Testis (tissue), 2 donors: ENCODE measurements at regions not wholly inside any gene's neighbourhood (a gene's known extent, or its start where the extent isn't known, plus 50 kb on each side); places are given as distances from the start of the nearest gene placed in this dataset.

Experiments
- DNase-seq: peaks from one replicate; pipeline ENCODE4 v3.0.0-alpha.2; 2019
- H3K27ac ChIP-seq, 2 donors: fragments of 200-600 bp; sonication (generic); one replicate each; pipeline ENCODE4 v1.5.1; 2019
- H3K27me3 ChIP-seq: fragments of 200-600 bp; sonication (generic); one replicate; pipeline ENCODE4 v1.5.1; 2019
- H3K36me3 ChIP-seq: fragments of 200-600 bp; sonication (generic); one replicate; pipeline ENCODE4 v1.5.1; 2017; ENCODE audit warnings: low read depth; ENCODE audit errors: missing control alignments
- H3K4me1 ChIP-seq: fragments of 200-600 bp; sonication (generic); one replicate; pipeline ENCODE4 v1.5.1; 2019
- H3K4me3 ChIP-seq, 2 donors: fragments of 200-600 bp; sonication (generic); one replicate each; pipeline ENCODE4 v1.5.1; 2017 to 2019
- H3K9me3 ChIP-seq: fragments of 200-600 bp; sonication (generic); one replicate; pipeline ENCODE4 v1.5.1; 2017
- CTCF ChIP-seq, 3 experiments: fragments of 450-650 bp in 2 of 3; fragments of 200-600 bp in 1 of 3; sonication (generic) in 1 of 3; IDR thresholded peaks; one replicate each; pipeline ENCODE4 v1.5.1; 2016 to 2019; ENCODE audit warnings: antibody characterized with exemption in 3 of 3, mild to moderate bottlenecking in 2 of 3, moderate library complexity in 1 of 3
- POLR2A ChIP-seq: fragments of 450-650 bp; IDR thresholded peaks from one replicate; pipeline ENCODE4 v1.6.1; 2017; ENCODE audit warnings: antibody characterized with exemption, mild to moderate bottlenecking, moderate library complexity
- WGBS, 2 donors: methylation state at CpG; one replicate each; pipeline ENCODE4 v1.1.5; 2018; 5-methylcytosine and 5-hydroxymethylcytosine counted together
- intact Hi-C: fragments of 100-400 bp; cut with DNase I; formaldehyde crosslinking; loops from one replicate; pipeline ENCODE4 v1.15.1; 2023; ENCODE audit warnings: low total_unique reads

- no peak for TF ChIP-seq CTCF (IDR thresholded peaks at IDR 0.05)
- TF ChIP-seq POLR2A = no peak
- no peak overlapping the region for H3K27ac ChIP-seq
- H3K27me3 ChIP-seq = no peaks in the 10 kb centered on the region
- H3K36me3 ChIP-seq = no peaks in the 10 kb centered on the region
- 63% methylated on average over 5 of the region's 5 CpGs for WGBS, 2 donors
- intact Hi-C loops = no loop called here
- no peaks in the 10 kb centered on the region for H3K4me1 ChIP-seq
- H3K4me3 ChIP-seq = no peak overlapping the region
- no peak for DNase-seq
- H3K9me3 ChIP-seq = no peaks in the 10 kb centered on the region
Observed at GRCh38 chr4:151459375-151459774, 50.4 kb downstream of the FHIP1A start.

- WGBS, 2 donors = 45 to 48% methylated on average over 1 of the region's 1 CpG
- Histone ChIP-seq H3K36me3 (no peaks in the 10 kb centered on the region), H3K27me3 (no peaks in the 10 kb centered on the region), H3K27ac (no peak overlapping the region), H3K4me1 (no peaks in the 10 kb centered on the region), H3K4me3 (no peak overlapping the region), H3K9me3 (no peaks in the 10 kb centered on the region)
- intact Hi-C loops = no loop called here
- no peak for DNase-seq
- TF ChIP-seq CTCF (IDR thresholded peaks at IDR 0.05) (no peak), POLR2A (no peak)
Observed at GRCh38 chr4:151460434-151460833, 51.5 kb downstream of the FHIP1A start.

GRCh38 chr4:151462554-151462953 lies 53.6 kb downstream of the FHIP1A start:
- H3K4me1 ChIP-seq = no peaks in the 10 kb centered on the region
- 96 to 100% methylated on average over 1 of the region's 1 CpG for WGBS, 2 donors
- H3K9me3 ChIP-seq = no peaks in the 10 kb centered on the region
- no peak overlapping the region for H3K4me3 ChIP-seq
- no peaks in the 10 kb centered on the region for H3K27me3 ChIP-seq
- no peak overlapping the region for H3K27ac ChIP-seq
- intact Hi-C loops = no loop called here
- TF ChIP-seq POLR2A (no peak), CTCF (IDR thresholded peaks at IDR 0.05) (no peak)
- DNase-seq = no peak
- H3K36me3 ChIP-seq = no peaks in the 10 kb centered on the region

- H3K9me3 ChIP-seq = no peaks in the 10 kb centered on the region
- no peaks in the 10 kb centered on the region for H3K27me3 ChIP-seq
- no peak overlapping the region for H3K4me3 ChIP-seq
- TF ChIP-seq CTCF (IDR thresholded peaks at IDR 0.05) (no peak), POLR2A (no peak)
- intact Hi-C loops = no loop called here
- WGBS, 2 donors = 88% methylated on average over 3 of the region's 3 CpGs
- no peaks in the 10 kb centered on the region for H3K36me3 ChIP-seq
- no peaks in the 10 kb centered on the region for H3K4me1 ChIP-seq
- DNase-seq = no peak
- no peak overlapping the region for H3K27ac ChIP-seq
Observed at GRCh38 chr4:151468715-151469696, 60.0 kb downstream of the FHIP1A start.

GRCh38 chr4:151469970-151470369 lies 61.0 kb downstream of the FHIP1A start:
- no peaks in the 10 kb centered on the region for H3K36me3 ChIP-seq
- no peaks in the 10 kb centered on the region for H3K27me3 ChIP-seq
- H3K4me3 ChIP-seq = no peak overlapping the region
- no peak for DNase-seq
- no peaks in the 10 kb centered on the region for H3K4me1 ChIP-seq
- intact Hi-C loops = no loop called here
- no peaks in the 10 kb centered on the region for H3K9me3 ChIP-seq
- no peak overlapping the region for H3K27ac ChIP-seq
- TF ChIP-seq POLR2A (no peak), CTCF (IDR thresholded peaks at IDR 0.05) (no peak)
